CD14-positive monocyte (primary cell): ENCODE measurements at regions not wholly inside any gene's neighbourhood (a gene's known extent, or its start where the extent isn't known, plus 50 kb on each side); places are given as distances from the start of the nearest gene placed in this dataset.

Experiments used
- DNase-seq, 3 donors: peaks; one replicate each; pipeline ENCODE4 v3.0.0-alpha.2; 2011 to 2022
- H2AFZ ChIP-seq: 2 replicates; pipeline ENCODE4 v1.6.0; 2012; ENCODE audit warnings: mild to moderate bottlenecking, low read depth, low read length, inconsistent platforms; ENCODE audit not compliant: insufficient read depth, poor library complexity, severe bottlenecking
- H3K27ac ChIP-seq, 2 donors: 1 replicate in 1 of 2; 2 replicates in 1 of 2; pipeline ENCODE4 v1.5.1; 2012 to 2013; ENCODE audit warnings: low read length in 2 of 2, control low read depth in 1 of 2, inconsistent platforms in 1 of 2, low read depth in 1 of 2, mild to moderate bottlenecking in 1 of 2
- H3K27me3 ChIP-seq, 2 donors: one replicate each; pipeline versions ENCODE4 v1.6.0 to v1.6.1; 2011 to 2013; ENCODE audit warnings: low read length in 2 of 2; ENCODE audit not compliant: control insufficient read depth in 2 of 2, insufficient read depth in 2 of 2
- H3K36me3 ChIP-seq, 2 donors: replicated peaks in 1 of 2; 1 replicate in 1 of 2; 2 replicates in 1 of 2; pipeline versions ENCODE4 v1.5.1 to v1.6.1; 2012 to 2013; ENCODE audit warnings: low read length in 2 of 2, control low read depth in 1 of 2, inconsistent platforms in 1 of 2, mild to moderate bottlenecking in 1 of 2; ENCODE audit not compliant: insufficient read depth in 2 of 2, control insufficient read depth in 1 of 2
- H3K4me1 ChIP-seq, 2 donors: 1 replicate in 1 of 2; 2 replicates in 1 of 2; pipeline versions ENCODE4 v1.5.1 to v1.6.1; 2012 to 2013; ENCODE audit warnings: low read length in 2 of 2, control low read depth in 1 of 2, inconsistent platforms in 1 of 2, mild to moderate bottlenecking in 1 of 2, moderate library complexity in 1 of 2; ENCODE audit not compliant: insufficient read depth in 2 of 2, control insufficient read depth in 1 of 2
- H3K4me2 ChIP-seq: replicated peaks from 2 replicates; pipeline ENCODE3; 2012; ENCODE audit warnings: low read length, moderate library complexity, mild to moderate bottlenecking; ENCODE audit not compliant: poor library complexity, severe bottlenecking; ENCODE audit errors: extremely low read depth
- H3K4me3 ChIP-seq, 3 experiments: fragments of 200-600 bp in 1 of 3; sonication (generic) in 1 of 3; replicated peaks in 1 of 3; 1 replicate in 2 of 3; 2 replicates in 1 of 3; pipeline ENCODE4 v1.5.1; 2011 to 2013; ENCODE audit warnings: low read length in 3 of 3, mild to moderate bottlenecking in 3 of 3, control low read depth in 2 of 3, low read depth in 2 of 3, inconsistent platforms in 1 of 3, moderate library complexity in 1 of 3
- H3K79me2 ChIP-seq: 2 replicates; pipeline ENCODE4 v1.6.0; 2012; ENCODE audit warnings: mild to moderate bottlenecking, control low read depth, inconsistent platforms, low read length, moderate library complexity; ENCODE audit not compliant: insufficient read depth
- H3K9ac ChIP-seq: 2 replicates; pipeline ENCODE4 v1.6.0; 2017; ENCODE audit warnings: low read length, mild to moderate bottlenecking; ENCODE audit not compliant: insufficient read depth, poor library complexity, severe bottlenecking
- H3K9me3 ChIP-seq, 2 donors: replicated peaks in 1 of 2; 1 replicate in 1 of 2; 2 replicates in 1 of 2; pipeline versions ENCODE4 v1.5.1 to v1.6.1; 2012 to 2013; ENCODE audit warnings: low read length in 2 of 2, control low read depth in 1 of 2; ENCODE audit not compliant: control insufficient read depth in 1 of 2, insufficient read depth in 1 of 2
- H4K20me1 ChIP-seq: 2 replicates; pipeline ENCODE4 v1.6.0; 2012; ENCODE audit warnings: mild to moderate bottlenecking, low read length, control low read depth, moderate library complexity; ENCODE audit not compliant: insufficient read depth
- H3K27ac Mint-ChIP-seq, 7 donors: one replicate each; pipeline ENCODE4 v1.8.0; 2020; ENCODE audit warnings: mild to moderate bottlenecking in 7 of 7, mixed read lengths in 7 of 7, moderate library complexity in 6 of 7, inconsistent platforms in 2 of 7
- H3K27me3 Mint-ChIP-seq, 3 donors: one replicate each; pipeline ENCODE4 v1.8.0; 2021 to 2022; ENCODE audit warnings: low read depth in 3 of 3, mild to moderate bottlenecking in 3 of 3, mixed read lengths in 3 of 3, moderate library complexity in 3 of 3, inconsistent platforms in 1 of 3
- H3K36me3 Mint-ChIP-seq, 2 donors: one replicate each; pipeline ENCODE4 v1.8.0; 2020; ENCODE audit warnings: mixed read lengths in 2 of 2, inconsistent platforms in 1 of 2, mild to moderate bottlenecking in 1 of 2
- H3K4me1 Mint-ChIP-seq: one replicate; pipeline ENCODE4 v1.8.0; 2020; ENCODE audit warnings: mild to moderate bottlenecking, mixed read lengths
- H3K4me3 Mint-ChIP-seq, 2 donors: one replicate each; pipeline ENCODE4 v1.8.0; 2020; ENCODE audit warnings: mild to moderate bottlenecking in 2 of 2, mixed read lengths in 2 of 2, moderate library complexity in 1 of 2
- H3K9me3 Mint-ChIP-seq, 7 donors: one replicate each; pipeline ENCODE4 v1.8.0; 2020 to 2022; ENCODE audit warnings: mixed read lengths in 7 of 7, mild to moderate bottlenecking in 6 of 7, moderate library complexity in 6 of 7, inconsistent platforms in 2 of 7
- WGBS: methylation state at CpG from one replicate; pipeline ENCODE4 v1.1.5; 2013; ENCODE audit warnings: missing lambda C conversion rate; ENCODE audit not compliant: insufficient coverage; 5-methylcytosine and 5-hydroxymethylcytosine counted together
- intact Hi-C, 2 donors: fragments of 100-400 bp; cut with micrococcal nuclease; formaldehyde crosslinking; loops; one replicate each; pipeline versions ENCODE4 v1.15.0 to v1.15.1; 2023
- TF ChIP-seq, protein P1 (sequence below): fragments of 200-600 bp; IDR thresholded peaks from one replicate; pipeline ENCODE4 v1.8.0; 2022; ENCODE audit warnings: antibody characterized with exemption, mild to moderate bottlenecking

DNA sequence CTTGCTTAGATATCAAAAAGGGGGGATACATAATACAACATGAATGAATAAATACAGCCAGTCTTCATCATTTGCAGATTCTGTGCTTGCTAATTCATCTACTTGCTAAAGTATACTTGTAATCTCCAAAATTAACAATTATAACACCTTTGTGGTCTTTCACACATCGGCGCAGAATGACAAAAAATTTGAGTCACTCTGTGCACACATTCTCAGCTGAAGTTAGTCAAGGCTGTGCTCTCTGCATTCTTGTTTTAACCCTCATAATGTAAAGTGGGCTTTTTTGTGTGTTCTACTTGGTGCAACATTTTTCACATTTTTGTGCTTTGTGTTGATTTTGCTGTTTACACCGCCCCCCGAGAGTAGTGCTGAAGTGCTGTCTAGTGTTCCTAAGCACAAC, 65.8 kb upstream of the GPRIN3 start:
- DNase-seq: no peak
- Histone ChIP-seq H3K4me2 (no peak overlapping the region), H3K27ac (no peak overlapping the region), H2AFZ (no peak overlapping the region), H3K79me2 (no peaks in the 10 kb centered on the region), H3K27me3 (no peaks in the 10 kb centered on the region), H3K36me3 (no peaks in the 10 kb centered on the region), H3K4me3 (no peak overlapping the region), H3K9ac (no peak overlapping the region), H3K9me3 (no peaks in the 10 kb centered on the region), H3K4me1 (peaks cover 25 to 27% of the 10 kb centered on the region in 2 donors), H4K20me1 (no peaks in the 10 kb centered on the region)
- intact Hi-C loops: no loop called here
- peaks cover 0 to 2% (median 0%) of the 10 kb centered on the region in 3 donors for H3K27me3 Mint-ChIP-seq
- H3K9me3 Mint-ChIP-seq: peaks cover 0 to 5% (median 0%) of the 10 kb centered on the region in 7 donors
- 100% methylated on average over 4 of the region's 4 CpGs for WGBS
- no peaks in the 10 kb centered on the region for H3K36me3 Mint-ChIP-seq
- no peak overlapping the region for H3K27ac Mint-ChIP-seq
- peaks cover 27% of the 10 kb centered on the region for H3K4me1 Mint-ChIP-seq
- TF ChIP-seq, protein P1, sequence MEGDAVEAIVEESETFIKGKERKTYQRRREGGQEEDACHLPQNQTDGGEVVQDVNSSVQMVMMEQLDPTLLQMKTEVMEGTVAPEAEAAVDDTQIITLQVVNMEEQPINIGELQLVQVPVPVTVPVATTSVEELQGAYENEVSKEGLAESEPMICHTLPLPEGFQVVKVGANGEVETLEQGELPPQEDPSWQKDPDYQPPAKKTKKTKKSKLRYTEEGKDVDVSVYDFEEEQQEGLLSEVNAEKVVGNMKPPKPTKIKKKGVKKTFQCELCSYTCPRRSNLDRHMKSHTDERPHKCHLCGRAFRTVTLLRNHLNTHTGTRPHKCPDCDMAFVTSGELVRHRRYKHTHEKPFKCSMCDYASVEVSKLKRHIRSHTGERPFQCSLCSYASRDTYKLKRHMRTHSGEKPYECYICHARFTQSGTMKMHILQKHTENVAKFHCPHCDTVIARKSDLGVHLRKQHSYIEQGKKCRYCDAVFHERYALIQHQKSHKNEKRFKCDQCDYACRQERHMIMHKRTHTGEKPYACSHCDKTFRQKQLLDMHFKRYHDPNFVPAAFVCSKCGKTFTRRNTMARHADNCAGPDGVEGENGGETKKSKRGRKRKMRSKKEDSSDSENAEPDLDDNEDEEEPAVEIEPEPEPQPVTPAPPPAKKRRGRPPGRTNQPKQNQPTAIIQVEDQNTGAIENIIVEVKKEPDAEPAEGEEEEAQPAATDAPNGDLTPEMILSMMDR: no peak
- H3K4me3 Mint-ChIP-seq: no peak overlapping the region

DNA sequence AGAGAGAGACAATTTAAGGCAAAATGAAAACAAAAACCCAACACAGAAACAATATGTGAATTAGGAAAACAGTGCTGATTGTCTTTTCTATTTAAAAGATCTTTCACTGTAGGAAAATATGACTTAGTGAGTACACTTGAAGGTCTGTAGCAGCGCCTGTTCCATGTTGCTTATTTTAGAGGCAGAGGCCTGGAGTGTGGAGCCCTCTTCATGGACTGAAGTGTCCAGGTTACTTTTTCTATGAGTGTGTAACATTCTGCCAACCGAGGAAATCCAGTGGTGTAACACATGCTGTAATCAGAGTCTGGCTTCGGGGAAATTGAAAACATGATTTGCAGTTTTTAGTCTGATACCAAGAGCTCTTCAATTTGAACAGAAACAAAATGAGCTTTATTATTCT, 64.0 kb upstream of the GPRIN3 start:
- Histone ChIP-seq H3K4me3 (no peak overlapping the region), H3K27me3 (no peaks in the 10 kb centered on the region), H3K4me2 (no peak overlapping the region), H3K27ac (no peak overlapping the region), H4K20me1 (no peaks in the 10 kb centered on the region), H3K9ac (no peak overlapping the region), H2AFZ (peak overlapping the region; percentile 38), H3K36me3 (no peaks in the 10 kb centered on the region), H3K79me2 (no peaks in the 10 kb centered on the region), H3K4me1 (peaks cover 25 to 30% of the 10 kb centered on the region in 2 donors), H3K9me3 (no peaks in the 10 kb centered on the region)
- DNase-seq: no peak
- H3K4me3 Mint-ChIP-seq: no peak overlapping the region
- H3K4me1 Mint-ChIP-seq: peaks cover 27% of the 10 kb centered on the region
- H3K27ac Mint-ChIP-seq: peak overlapping the region in 2 of 7 donors; percentile 34 to 61
- H3K36me3 Mint-ChIP-seq: no peaks in the 10 kb centered on the region
- intact Hi-C loops: no loop called here
- 51% methylated on average over 3 of the region's 3 CpGs for WGBS
- peaks cover 0 to 2% (median 0%) of the 10 kb centered on the region in 3 donors for H3K27me3 Mint-ChIP-seq
- H3K9me3 Mint-ChIP-seq: peaks cover 0 to 3% (median 0%) of the 10 kb centered on the region in 7 donors
- TF ChIP-seq, protein P1: no peak
